ENCODE measurements at regions not wholly inside any gene's neighbourhood (a gene's known extent, or its start where the extent isn't known, plus 50 kb on each side); places are given as distances from the start of the nearest gene placed in this dataset.

- no peak for DNase-seq (ENCODE audit: low spot score)
These were observed 51.1 kb downstream of the PROKR2 start for GRCh38 chr20:5265662-5265985.

GRCh38 chr20:5264807-5265661, 51.7 kb downstream of the PROKR2 start:
- no peak for DNase-seq (ENCODE audit: low spot score)

GRCh38 chr20:5261763-5262162, 55.0 kb downstream of the PROKR2 start:
- peak; percentile 4 for DNase-seq (ENCODE audit: low spot score)

- no peak for DNase-seq (ENCODE audit: low spot score)
These were observed 55.9 kb downstream of the PROKR2 start for GRCh38 chr20:5260889-5261288.
